Epithelial cell of proximal tubule (primary cell): ENCODE measurements at regions not wholly inside any gene's neighbourhood (a gene's known extent, or its start where the extent isn't known, plus 50 kb on each side); places are given as distances from the start of the nearest gene placed in this dataset.

Experiments
- DNase-seq: peaks from one replicate; pipeline ENCODE4 v3.0.0-alpha.2; 2011; ENCODE audit warnings: low read depth
- H3K4me3 ChIP-seq: 2 replicates; pipeline ENCODE4 v1.5.1; 2011; ENCODE audit warnings: low read depth, mild to moderate bottlenecking, low read length
- TF ChIP-seq, protein P1 (sequence below): conservative IDR thresholded peaks from 2 replicates; pipeline ENCODE4 v1.5.1; 2012; ENCODE audit warnings: low read depth, mild to moderate bottlenecking, low read length

DNA sequence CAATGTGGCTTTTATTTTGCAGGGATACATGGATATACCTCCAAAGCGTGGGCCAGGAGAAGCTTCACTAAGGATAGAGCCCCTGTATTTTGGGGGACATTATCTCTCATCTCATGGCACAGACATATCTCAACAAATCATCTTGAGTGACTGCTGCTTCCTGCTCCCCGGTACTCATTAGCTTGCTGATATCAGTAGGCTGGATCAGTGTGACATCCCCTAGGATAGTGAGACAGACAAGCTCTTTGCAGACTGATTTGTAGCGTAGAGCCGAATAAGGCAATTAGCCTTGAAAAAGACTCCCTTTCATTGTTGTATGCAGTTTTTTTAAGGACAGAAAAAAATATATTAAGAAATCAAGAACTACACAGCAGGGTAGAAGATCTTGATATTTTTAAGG is 237.7 kb upstream of the CDH9 start:
- TF ChIP-seq, protein P1, sequence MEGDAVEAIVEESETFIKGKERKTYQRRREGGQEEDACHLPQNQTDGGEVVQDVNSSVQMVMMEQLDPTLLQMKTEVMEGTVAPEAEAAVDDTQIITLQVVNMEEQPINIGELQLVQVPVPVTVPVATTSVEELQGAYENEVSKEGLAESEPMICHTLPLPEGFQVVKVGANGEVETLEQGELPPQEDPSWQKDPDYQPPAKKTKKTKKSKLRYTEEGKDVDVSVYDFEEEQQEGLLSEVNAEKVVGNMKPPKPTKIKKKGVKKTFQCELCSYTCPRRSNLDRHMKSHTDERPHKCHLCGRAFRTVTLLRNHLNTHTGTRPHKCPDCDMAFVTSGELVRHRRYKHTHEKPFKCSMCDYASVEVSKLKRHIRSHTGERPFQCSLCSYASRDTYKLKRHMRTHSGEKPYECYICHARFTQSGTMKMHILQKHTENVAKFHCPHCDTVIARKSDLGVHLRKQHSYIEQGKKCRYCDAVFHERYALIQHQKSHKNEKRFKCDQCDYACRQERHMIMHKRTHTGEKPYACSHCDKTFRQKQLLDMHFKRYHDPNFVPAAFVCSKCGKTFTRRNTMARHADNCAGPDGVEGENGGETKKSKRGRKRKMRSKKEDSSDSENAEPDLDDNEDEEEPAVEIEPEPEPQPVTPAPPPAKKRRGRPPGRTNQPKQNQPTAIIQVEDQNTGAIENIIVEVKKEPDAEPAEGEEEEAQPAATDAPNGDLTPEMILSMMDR = no peak
- H3K4me3 ChIP-seq = no peak overlapping the region
- no peak for DNase-seq

DNA sequence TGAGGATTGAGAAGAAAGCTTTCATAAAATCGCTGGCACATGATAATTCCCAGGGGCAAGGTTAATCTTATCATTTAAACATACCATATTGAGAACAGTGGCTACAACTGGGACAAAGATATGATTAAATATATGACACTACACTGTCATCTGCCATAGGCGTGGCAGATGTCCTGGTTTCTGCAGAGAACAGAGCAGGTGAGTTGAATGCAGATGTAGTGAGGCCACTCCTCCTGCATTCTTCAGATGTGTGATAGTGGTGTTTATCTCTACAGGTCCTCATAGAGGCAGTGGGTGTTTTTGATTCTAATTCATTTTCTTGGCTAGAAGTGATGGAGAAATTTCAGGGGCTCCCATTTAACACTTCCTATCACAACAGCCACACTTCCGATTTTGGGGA is 237.0 kb upstream of the CDH9 start:
- no peak overlapping the region for H3K4me3 ChIP-seq
- TF ChIP-seq, protein P1 = no peak
- no peak for DNase-seq

DNA sequence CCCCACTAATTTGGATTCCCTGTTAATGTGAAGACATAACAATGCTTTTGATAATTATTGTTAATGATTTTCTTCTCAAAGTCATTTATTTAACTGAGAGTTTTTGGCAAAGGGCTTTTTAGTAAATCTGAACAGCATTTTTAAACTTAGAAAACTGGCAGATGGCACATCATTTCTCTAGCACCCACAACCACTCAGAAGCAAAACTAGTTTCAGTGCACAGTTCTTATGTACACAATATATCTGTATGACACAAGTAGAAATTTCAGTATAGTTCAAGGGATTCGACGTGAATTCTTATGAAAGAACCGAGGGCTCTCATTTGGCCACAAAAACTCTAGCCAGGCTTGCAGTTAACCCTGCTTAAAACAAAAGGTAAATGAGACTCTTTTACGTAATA is 231.4 kb upstream of the CDH9 start:
- TF ChIP-seq, protein P1 = no peak
- H3K4me3 ChIP-seq = no peak overlapping the region
- DNase-seq = no peak

DNA sequence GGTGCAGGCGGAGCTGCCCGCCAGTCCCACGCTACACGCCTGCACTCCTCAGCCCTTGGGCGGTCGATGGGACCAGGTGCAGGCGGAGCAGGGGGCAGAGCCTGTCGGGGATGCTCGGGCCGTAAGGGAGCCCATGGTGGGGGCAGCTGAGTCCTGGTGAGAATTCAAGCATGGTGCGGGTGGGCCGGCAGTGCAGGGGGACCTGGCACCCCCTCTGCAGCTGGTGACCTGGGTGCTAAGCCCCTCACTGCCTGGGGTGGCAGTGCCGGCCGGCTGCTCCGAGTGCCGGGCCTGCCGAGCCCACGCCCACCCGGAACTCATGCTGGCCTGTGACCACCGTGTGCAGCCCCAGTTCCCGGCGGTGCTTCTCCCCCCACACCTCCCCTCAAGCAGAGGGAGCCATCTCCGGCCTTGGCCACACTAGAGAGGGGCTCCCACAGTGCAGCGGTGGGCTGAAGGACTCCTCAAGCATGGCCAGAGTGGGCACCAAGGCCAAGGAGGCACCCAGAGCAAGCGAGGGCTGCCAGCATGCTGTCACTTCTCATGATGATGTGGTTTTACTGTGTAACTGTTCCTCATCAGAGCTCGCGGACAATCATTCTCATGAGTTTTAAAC is 228.9 kb upstream of the CDH9 start:
- TF ChIP-seq, protein P1 = no peak
- no peak overlapping the region for H3K4me3 ChIP-seq
- DNase-seq = no peak

DNA sequence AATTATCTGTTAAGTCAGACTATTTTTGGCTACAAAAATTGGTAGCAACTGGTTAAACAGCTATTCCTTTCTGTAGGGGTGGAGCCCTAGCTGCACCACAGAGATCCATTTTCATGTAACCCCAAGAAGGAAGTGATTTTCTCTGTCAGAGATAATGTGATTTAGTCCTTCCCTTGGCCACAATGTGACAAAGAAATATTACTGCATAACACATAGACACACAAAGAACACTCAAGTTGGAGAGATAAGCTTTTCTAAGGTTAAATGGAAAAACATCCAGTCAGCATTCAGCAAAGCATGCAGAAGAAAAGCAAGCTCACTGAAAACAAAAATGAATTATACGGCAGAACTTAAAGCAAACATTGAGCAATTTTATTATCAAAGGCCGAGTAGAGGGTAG is 227.8 kb upstream of the CDH9 start:
- TF ChIP-seq, protein P1 = no peak
- no peak overlapping the region for H3K4me3 ChIP-seq
- DNase-seq = no peak

DNA sequence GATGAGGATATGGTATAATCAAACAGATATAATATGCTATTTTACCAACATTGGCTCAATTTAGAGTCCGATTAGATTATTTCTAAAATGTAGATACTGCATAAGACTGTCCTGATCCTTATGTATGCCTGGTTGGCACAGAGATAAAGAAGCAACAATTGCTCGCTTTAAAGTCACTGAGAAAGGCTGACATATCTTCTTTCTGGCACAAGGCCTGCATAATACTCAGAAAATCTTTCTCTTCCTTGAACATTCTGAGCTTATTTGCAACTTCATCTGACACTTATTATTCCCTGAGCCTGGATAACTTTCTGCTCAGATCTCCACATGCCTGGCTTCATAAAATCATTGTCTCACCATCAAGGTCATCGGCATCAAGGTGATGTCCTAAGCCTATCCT is 219.3 kb upstream of the CDH9 start:
- no peak overlapping the region for H3K4me3 ChIP-seq
- TF ChIP-seq, protein P1 = no peak
- no peak for DNase-seq

DNA sequence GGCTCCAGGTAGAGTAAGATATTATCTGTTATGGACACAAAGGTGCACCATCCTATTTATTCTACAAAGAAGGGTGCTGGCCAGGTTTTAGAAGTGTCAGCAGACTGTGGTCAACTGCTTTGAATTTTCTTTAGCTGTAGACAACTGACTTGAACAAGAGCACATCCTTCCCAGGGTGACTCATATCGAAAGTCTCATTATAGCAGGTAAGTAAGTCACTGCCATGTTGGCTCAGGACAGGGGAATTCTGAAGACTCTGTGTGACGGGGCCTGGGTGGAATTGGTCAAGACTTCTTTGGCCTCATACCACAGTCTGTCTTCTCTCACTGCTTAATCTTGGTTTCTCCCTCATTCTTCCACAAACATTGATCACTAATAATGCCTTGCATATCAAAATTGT is 214.5 kb upstream of the CDH9 start:
- DNase-seq = no peak
- H3K4me3 ChIP-seq = no peak overlapping the region
- TF ChIP-seq, protein P1 = no peak
